Stomach (tissue), 8 donors: ENCODE measurements at regions not wholly inside any gene's neighbourhood (a gene's known extent, or its start where the extent isn't known, plus 50 kb on each side); places are given as distances from the start of the nearest gene placed in this dataset.

ENCODE experiments used
- DNase-seq, 2 donors: peaks; one replicate each; pipeline versions ENCODE4 v3.0.0 to v3.0.0-alpha.2; 2013 to 2019
- H3K27ac ChIP-seq, 5 donors: fragments of 200-600 bp in 4 of 5; sonication (generic) in 4 of 5; one replicate each; pipeline ENCODE4 v1.5.1; 2013 to 2019; ENCODE audit warnings: mild to moderate bottlenecking in 1 of 5, moderate library complexity in 1 of 5
- H3K27me3 ChIP-seq, 3 donors: fragments of 200-600 bp; sonication (generic); one replicate each; pipeline ENCODE4 v1.5.1; 2017 to 2019; ENCODE audit warnings: mixed run types in 1 of 3
- H3K36me3 ChIP-seq, 4 donors: fragments of 200-600 bp; sonication (generic); 1 replicate in 3 of 4; 2 replicates in 1 of 4; pipeline ENCODE4 v1.5.1; 2016 to 2019
- H3K4me1 ChIP-seq, 4 donors: fragments of 200-600 bp; sonication (generic); one replicate each; pipeline ENCODE4 v1.5.1; 2016 to 2019
- H3K4me3 ChIP-seq, 4 donors: fragments of 200-600 bp; sonication (generic) in 3 of 4; one replicate each; pipeline ENCODE4 v1.5.1; 2016 to 2019; ENCODE audit warnings: mild to moderate bottlenecking in 1 of 4
- H3K9me3 ChIP-seq, 4 donors: fragments of 200-600 bp; sonication (generic); one replicate each; pipeline ENCODE4 v1.5.1; 2016 to 2019
- EP300 ChIP-seq: sonication (generic); formaldehyde crosslinking; IDR thresholded peaks from one replicate; pipeline ENCODE4 v1.6.1; 2017; ENCODE audit warnings: antibody characterized with exemption
- POLR2A ChIP-seq, 4 donors: fragments of 450-650 bp; IDR thresholded peaks; one replicate each; pipeline ENCODE4 v1.6.1; 2016; ENCODE audit warnings: antibody characterized with exemption in 4 of 4, control low read depth in 2 of 4, mild to moderate bottlenecking in 1 of 4, moderate library complexity in 1 of 4
- POLR2AphosphoS5 ChIP-seq, 3 donors: sonication (generic); formaldehyde crosslinking; IDR thresholded peaks; one replicate each; pipeline ENCODE4 v1.6.1; 2016; ENCODE audit warnings: antibody characterized with exemption in 3 of 3
- WGBS, 5 donors: extraction: QIAGEN DNeasy Blood & Tissue Kit in 3 of 5; methylation state at CpG; one replicate each; pipeline versions ENCODE4 v1.1.5 to v1.1.7; 2013 to 2018; 5-methylcytosine and 5-hydroxymethylcytosine counted together
- intact Hi-C: fragments of 100-400 bp; cut with DNase I; formaldehyde crosslinking; loops from one replicate; pipeline ENCODE4 v1.15.1; 2023; ENCODE audit warnings: low total_unique reads
- TF ChIP-seq, protein P1 (sequence below), 7 experiments: fragments of 450-650 bp in 4 of 7; fragments of 200-600 bp in 3 of 7; sonication (generic) in 3 of 7; IDR thresholded peaks; one replicate each; pipeline ENCODE4 v1.5.1; 2016 to 2019; ENCODE audit warnings: antibody characterized with exemption in 7 of 7, control low read depth in 2 of 7, mild to moderate bottlenecking in 1 of 7
- donor health status: healthy with polysubstance abuse.
- donor health status: Bipolar disorder and iron deficiency.
- donor health status: healthy.

- Histone ChIP-seq H3K4me3 (no peak overlapping the region), H3K36me3 (no peaks in the 10 kb centered on the region), H3K9me3 (no peaks in the 10 kb centered on the region), H3K27me3 (peaks cover 3 to 29% (median 21%) of the 10 kb centered on the region in 3 donors), H3K4me1 (peaks cover 15 to 24% (median 20%) of the 10 kb centered on the region in 4 donors), H3K27ac (no peak overlapping the region)
- intact Hi-C loops, result no loop called here
- peak in 1 of 2 donors; percentile 13 for DNase-seq
- TF ChIP-seq, protein P1, sequence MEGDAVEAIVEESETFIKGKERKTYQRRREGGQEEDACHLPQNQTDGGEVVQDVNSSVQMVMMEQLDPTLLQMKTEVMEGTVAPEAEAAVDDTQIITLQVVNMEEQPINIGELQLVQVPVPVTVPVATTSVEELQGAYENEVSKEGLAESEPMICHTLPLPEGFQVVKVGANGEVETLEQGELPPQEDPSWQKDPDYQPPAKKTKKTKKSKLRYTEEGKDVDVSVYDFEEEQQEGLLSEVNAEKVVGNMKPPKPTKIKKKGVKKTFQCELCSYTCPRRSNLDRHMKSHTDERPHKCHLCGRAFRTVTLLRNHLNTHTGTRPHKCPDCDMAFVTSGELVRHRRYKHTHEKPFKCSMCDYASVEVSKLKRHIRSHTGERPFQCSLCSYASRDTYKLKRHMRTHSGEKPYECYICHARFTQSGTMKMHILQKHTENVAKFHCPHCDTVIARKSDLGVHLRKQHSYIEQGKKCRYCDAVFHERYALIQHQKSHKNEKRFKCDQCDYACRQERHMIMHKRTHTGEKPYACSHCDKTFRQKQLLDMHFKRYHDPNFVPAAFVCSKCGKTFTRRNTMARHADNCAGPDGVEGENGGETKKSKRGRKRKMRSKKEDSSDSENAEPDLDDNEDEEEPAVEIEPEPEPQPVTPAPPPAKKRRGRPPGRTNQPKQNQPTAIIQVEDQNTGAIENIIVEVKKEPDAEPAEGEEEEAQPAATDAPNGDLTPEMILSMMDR (IDR thresholded peaks at IDR 0.05), result no peak
Observed at GRCh38 chr9:29208670-29209069, 1635.4 kb upstream of the C9orf72 start.

DNA sequence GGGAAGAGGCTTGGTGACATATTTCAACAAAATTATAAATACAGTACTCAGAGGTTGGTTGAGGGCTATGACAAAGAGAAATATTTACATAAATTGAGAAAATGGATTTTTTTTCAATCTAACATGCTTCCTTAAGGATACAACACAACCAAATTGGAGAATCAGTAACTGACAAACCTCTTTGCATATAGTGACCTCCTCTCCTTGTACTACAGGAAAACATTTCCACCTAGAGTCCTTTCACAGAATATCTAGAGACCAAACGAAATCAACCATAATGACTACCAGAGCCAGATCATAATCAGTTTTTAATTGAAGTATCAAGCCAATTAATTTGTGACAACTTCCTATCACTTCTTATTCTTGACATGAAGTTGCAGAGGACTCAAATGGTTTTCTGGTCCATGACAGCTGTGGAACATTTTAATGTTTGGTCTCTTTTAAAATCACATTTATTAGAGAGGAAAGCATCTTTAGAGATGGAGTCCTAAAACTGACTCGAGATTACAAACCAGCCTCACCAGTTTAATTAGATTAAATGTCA is 1636.5 kb upstream of the C9orf72 start:
- Histone ChIP-seq H3K36me3 (no peaks in the 10 kb centered on the region), H3K4me1 (peaks cover 16 to 36% (median 31%) of the 10 kb centered on the region in 4 donors), H3K4me3 (no peak overlapping the region), H3K9me3 (no peaks in the 10 kb centered on the region), H3K27ac (no peak overlapping the region), H3K27me3 (peaks cover 5 to 41% (median 33%) of the 10 kb centered on the region in 3 donors)
- intact Hi-C loops, result no loop called here
- no peak for TF ChIP-seq POLR2AphosphoS5 (IDR thresholded peaks at IDR 0.05)
- no peak for TF ChIP-seq POLR2A (IDR thresholded peaks at IDR 0.05)
- 20 to 37% (median 31%) methylated on average over 2 of the region's 2 CpGs for WGBS, 5 donors
- no peak for DNase-seq

- Histone ChIP-seq H3K4me3 (peak overlapping the region; percentile 46 to 69 (median 59)), H3K27me3 (peaks cover 5 to 53% (median 38%) of the 10 kb centered on the region in 3 donors), H3K36me3 (no peaks in the 10 kb centered on the region), H3K27ac (no peak overlapping the region), H3K9me3 (no peaks in the 10 kb centered on the region), H3K4me1 (peaks cover 16 to 42% (median 36%) of the 10 kb centered on the region in 4 donors)
- peak in 1 of 2 donors; percentile 11 for DNase-seq
- intact Hi-C loops, result no loop called here
- 23 to 46% (median 33%) methylated on average over 6 of the region's 6 CpGs for WGBS, 5 donors
- TF ChIP-seq POLR2AphosphoS5 (IDR thresholded peaks at IDR 0.05) (no peak), EP300 (no peak), POLR2A (IDR thresholded peaks at IDR 0.05) (no peak)
- TF ChIP-seq, protein P1 (IDR thresholded peaks at IDR 0.05), result no peak
Observed at GRCh38 chr9:29211003-29211579, 1637.8 kb upstream of the C9orf72 start.

- TF ChIP-seq, protein P1 (IDR thresholded peaks at IDR 0.05), result peak in 3 of 7 experiments; percentile 74 to 88 (median 87)
- no peak for TF ChIP-seq POLR2A (IDR thresholded peaks at IDR 0.05)
- TF ChIP-seq EP300, result no peak
- TF ChIP-seq POLR2AphosphoS5 (IDR thresholded peaks at IDR 0.05), result peak in 1 of 3 donors; percentile 6
- DNase-seq, result peak; percentile 67 to 90
- intact Hi-C loops, result no loop called here
- Histone ChIP-seq H3K4me1 (peaks cover 16 to 42% (median 36%) of the 10 kb centered on the region in 4 donors), H3K27ac (peak overlapping the region in 3 of 5 donors; percentile 5 to 64 (median 26)), H3K9me3 (no peaks in the 10 kb centered on the region), H3K4me3 (peak overlapping the region; percentile 46 to 69 (median 59)), H3K36me3 (no peaks in the 10 kb centered on the region), H3K27me3 (peaks cover 5 to 60% (median 38%) of the 10 kb centered on the region in 3 donors)
- WGBS, 5 donors, result 1 to 9% (median 1%) methylated on average over 21 to 51 of the region's 51 CpGs
Observed at GRCh38 chr9:29211580-29212396, 1638.5 kb upstream of the C9orf72 start.
